Stomach (tissue), 4 donors: ENCODE measurements at regions not wholly inside any gene's neighbourhood (a gene's known extent, or its start where the extent isn't known, plus 50 kb on each side); places are given as distances from the start of the nearest gene placed in this dataset.

Experiments
- CTCF ChIP-seq, 7 experiments: fragments of 450-650 bp in 4 of 7; fragments of 200-600 bp in 3 of 7; sonication (generic) in 3 of 7; IDR thresholded peaks; one replicate each; pipeline ENCODE4 v1.5.1; 2016 to 2019; ENCODE audit warnings: antibody characterized with exemption in 7 of 7, control low read depth in 2 of 7, mild to moderate bottlenecking in 1 of 7
- POLR2AphosphoS5 ChIP-seq, 3 donors: sonication (generic); formaldehyde crosslinking; IDR thresholded peaks; one replicate each; pipeline ENCODE4 v1.6.1; 2016; ENCODE audit warnings: antibody characterized with exemption in 3 of 3

DNA sequence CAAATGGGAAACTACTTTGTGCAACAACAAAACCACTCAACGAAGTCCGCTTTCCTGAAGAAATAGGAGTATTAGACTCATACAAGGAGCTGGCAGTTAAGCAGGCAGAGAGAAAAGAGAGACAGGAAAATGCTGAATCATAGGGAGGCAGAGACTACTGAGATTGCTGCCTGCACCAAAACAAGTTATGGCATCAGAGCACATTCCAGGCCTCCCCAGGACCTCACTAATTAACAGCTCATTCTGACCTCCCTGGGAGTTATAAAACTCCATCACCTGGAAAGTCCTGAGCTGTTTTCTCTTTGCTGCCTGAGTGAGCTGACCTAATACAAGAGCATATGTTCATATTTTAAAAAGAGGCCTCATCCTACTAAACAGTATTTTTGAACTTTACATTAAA, 741.0 kb downstream of the MCTP2 start:
- TF ChIP-seq POLR2AphosphoS5 (IDR thresholded peaks at IDR 0.05) (no peak), CTCF (IDR thresholded peaks at IDR 0.05) (no peak)
